Lower leg skin (tissue), 3 donors: ENCODE measurements at regions not wholly inside any gene's neighbourhood (a gene's known extent, or its start where the extent isn't known, plus 50 kb on each side); places are given as distances from the start of the nearest gene placed in this dataset.

ENCODE experiments used
- POLR2A ChIP-seq, 2 donors: fragments of 450-650 bp; IDR thresholded peaks; one replicate each; pipeline ENCODE4 v1.6.1; 2016 to 2017; ENCODE audit warnings: antibody characterized with exemption in 2 of 2, mild to moderate bottlenecking in 1 of 2, moderate library complexity in 1 of 2
- TF ChIP-seq, protein P1 (sequence below), 3 donors: fragments of 450-650 bp; IDR thresholded peaks; one replicate each; pipeline ENCODE4 v1.5.1; 2016; ENCODE audit warnings: antibody characterized with exemption in 3 of 3, mild to moderate bottlenecking in 3 of 3, moderate library complexity in 2 of 3

- TF ChIP-seq, protein P1, sequence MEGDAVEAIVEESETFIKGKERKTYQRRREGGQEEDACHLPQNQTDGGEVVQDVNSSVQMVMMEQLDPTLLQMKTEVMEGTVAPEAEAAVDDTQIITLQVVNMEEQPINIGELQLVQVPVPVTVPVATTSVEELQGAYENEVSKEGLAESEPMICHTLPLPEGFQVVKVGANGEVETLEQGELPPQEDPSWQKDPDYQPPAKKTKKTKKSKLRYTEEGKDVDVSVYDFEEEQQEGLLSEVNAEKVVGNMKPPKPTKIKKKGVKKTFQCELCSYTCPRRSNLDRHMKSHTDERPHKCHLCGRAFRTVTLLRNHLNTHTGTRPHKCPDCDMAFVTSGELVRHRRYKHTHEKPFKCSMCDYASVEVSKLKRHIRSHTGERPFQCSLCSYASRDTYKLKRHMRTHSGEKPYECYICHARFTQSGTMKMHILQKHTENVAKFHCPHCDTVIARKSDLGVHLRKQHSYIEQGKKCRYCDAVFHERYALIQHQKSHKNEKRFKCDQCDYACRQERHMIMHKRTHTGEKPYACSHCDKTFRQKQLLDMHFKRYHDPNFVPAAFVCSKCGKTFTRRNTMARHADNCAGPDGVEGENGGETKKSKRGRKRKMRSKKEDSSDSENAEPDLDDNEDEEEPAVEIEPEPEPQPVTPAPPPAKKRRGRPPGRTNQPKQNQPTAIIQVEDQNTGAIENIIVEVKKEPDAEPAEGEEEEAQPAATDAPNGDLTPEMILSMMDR (IDR thresholded peaks at IDR 0.05) = no peak
- TF ChIP-seq POLR2A (IDR thresholded peaks at IDR 0.05) = no peak
Measured at GRCh38 chr17:31622500-31622899, 231.0 kb downstream of the RAB11FIP4 start.
